Fibroblast of skin of left quadriceps (primary cell): ENCODE measurements at regions not wholly inside any gene's neighbourhood (a gene's known extent, or its start where the extent isn't known, plus 50 kb on each side); places are given as distances from the start of the nearest gene placed in this dataset.
A peak's percentile ranks its signal among the peaks of the same experiment; 100 is the strongest.
"Not testable (repeated sequence)": the region's sequence is repeated elsewhere in the genome, so short reads cannot be mapped to it uniquely, and the experiment has no call there.

Experiments used
- DNase-seq, 2 experiments: peaks; one replicate each; pipeline ENCODE4 v3.0.0-alpha.2; 2013; ENCODE audit warnings: low read depth in 2 of 2

DNA sequence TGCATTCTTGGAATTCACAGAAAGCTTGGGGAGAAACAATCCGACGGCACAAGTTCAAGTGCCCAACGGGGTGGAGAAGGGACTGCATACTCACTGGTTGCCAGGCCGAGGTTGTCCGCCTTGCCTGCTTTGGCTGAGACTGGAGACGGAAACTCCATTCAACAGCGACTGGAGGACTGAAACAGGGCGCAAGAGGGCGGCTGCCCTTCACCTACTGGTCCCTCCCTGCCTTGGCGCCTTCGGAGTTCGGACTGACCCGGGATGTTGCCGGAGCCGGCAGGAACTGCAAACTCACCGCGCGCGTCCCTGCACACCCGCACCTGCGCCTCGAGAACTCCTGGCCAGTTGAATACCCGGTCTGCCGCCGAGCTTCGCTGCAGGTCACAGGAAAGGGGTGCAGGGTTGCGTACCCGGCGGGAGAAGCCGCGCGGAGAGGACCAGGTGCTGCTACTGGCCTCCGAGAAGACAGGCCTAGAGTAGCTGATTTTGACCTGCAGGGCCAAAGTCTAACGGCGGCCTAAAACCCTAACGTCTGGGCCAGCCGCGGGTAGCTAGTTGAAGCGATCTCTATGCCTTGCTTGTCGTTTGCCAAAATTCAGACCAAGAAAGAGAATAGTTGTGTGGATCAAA lies 132.9 kb downstream of the FAM72B start:
- DNase-seq: not testable (repeated sequence)

DNA sequence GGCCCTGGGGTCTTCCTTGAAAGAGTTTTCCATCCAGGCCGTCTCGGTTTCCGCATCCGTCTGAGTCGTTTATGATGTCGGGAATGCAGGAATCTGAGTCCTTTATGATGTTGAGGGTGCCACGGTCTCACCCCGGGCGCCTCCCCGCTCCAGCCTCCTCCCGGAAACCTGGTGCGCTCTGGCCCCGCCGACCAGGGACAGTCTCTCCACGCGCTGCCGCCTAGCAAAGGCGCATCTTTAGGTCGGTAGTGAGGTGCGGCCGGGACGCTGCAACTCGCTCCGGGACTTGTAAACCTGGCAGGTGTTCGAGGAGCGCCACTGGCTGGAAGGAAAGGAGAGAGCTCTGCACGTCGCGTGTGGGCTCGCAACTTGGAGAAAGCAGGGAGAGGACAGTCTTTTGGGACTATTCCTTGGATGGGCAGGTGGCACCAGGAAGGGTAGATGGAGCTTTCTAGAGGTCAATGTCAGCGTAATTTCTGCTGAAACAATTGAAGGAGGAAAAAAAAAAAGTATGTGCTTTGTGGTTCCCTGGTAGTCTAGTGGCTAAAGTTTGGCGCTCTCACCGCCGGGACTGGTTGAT lies 132.0 kb downstream of the FAM72B start:
- not testable (repeated sequence) for DNase-seq

DNA sequence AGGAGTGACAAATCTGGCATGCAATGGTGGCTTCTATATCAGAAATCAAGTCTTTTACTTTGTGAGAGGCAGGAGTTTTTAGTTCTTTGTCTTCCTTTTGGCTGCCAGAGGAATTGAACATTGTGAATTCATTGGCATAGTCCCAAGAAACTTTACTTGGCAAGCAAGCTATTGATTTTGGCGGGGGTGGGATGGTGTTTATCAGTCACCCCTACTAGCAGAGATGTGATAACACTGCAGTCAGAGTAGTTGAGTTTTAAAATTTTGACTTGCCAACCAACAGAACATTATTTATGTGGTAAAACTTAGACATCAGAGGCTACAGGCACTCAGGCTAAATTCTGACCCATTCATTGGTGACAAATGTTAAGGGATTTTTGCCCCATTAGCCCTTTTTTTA lies 129.2 kb downstream of the FAM72B start:
- DNase-seq: not testable (repeated sequence)

DNA sequence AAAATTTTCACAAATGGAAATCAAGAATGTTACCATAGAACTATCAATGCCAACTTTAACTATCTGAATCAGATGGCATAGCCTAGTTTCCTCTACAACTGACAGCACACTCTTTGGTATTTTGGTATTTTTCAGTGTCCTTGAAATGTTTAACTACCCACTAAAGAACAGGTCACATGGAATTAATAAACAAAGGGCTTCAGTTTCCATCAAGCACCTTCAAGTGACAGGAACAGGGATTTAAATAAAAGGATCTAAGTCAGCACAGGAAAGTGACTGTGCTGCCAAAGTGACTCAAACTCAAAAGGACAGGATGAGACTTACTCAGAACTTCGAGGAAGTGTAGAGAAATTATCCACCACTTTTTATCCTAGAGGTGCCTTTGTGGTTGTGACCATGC lies 117.2 kb downstream of the FAM72B start:
- DNase-seq: not testable (repeated sequence)

DNA sequence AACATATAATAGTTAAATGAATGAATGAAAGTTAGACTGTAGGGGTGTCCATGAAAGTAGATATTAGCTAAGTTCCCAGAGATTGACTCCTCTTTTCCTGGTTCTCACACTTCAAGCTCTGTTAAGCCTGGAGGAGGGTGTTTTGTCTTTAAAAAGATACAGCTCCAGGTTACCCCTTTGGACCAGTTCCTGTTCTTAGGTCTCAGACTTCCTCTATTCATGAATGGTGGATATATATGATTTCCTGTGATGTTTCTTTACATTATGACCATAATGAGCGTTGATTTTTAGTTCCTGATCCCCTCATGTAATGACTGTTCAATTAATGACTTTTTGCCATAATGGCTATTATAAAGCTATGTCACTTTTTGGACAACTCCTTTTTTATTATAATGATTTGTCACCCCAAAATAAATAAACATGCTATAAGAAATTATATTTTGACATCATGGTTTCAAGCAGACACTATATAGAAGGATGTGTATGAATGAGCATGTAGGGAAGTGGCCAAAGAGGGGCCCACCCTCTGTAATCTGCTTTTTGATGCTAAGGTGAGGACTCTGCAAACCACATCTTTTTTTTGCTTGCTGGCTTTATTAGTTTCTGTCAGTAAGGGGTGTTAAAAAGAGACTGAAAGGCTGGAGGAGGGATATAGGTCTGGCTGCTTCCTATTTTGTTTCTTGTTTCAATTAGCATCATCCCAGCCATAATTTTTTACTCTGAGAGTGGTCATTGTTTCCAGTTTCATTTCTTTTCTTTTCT lies 115.2 kb downstream of the FAM72B start:
- DNase-seq: not testable (repeated sequence)

- DNase-seq: not testable (repeated sequence)
These were observed 110.3 kb downstream of the FAM72B start for GRCh38 chr1:121073852-121074251.

DNA sequence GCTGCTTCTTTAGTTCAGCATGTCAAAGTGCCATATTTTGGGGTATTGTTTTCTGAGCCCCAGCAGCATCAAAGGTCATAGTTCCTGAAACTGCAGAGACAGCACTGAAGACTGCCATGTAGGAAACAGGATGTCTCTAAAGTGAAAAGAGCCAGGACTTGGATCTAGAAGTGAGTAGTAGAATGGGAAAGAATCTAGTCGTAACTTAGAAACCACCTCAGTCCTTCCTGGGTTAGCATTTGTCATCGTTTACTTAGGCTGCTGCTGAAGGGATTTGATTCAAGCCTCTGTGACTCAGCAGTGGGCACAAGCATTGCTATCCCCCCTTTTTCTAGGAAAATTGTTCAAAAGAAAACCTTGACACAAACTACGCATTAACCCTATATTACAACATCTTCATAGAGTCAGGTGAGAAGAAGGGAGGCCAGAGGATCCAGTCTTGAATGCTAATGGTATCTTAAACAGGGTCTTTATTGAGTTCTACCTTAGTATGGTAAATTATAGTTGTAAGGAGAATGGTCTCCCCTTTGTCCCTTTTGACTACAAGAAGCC lies 108.8 kb downstream of the FAM72B start:
- DNase-seq: not testable (repeated sequence)

- not testable (repeated sequence) for DNase-seq
These were observed 107.5 kb downstream of the FAM72B start for GRCh38 chr1:121076674-121077073.

DNA sequence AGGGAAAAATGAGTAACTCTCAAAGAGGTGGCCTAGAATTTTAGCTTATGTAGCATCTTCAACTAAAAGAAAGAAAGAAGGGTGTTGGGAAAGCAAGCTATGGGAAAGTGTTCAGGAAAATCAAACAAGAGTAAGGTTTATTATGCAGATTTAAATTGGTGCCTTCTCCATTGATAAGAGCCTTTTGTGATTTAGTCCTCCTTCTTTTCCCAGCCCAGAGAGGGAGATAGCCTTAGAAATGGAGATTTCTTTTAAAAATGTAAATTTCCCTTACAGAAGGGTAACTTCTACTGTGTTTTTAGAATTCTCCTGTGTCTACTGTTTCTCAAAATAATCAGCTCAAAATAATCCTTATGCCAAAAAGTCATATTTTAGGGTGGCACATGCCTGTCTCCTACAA lies 104.5 kb downstream of the FAM72B start:
- DNase-seq: not testable (repeated sequence)

GRCh38 chr1:121080197-121080903 lies 103.8 kb downstream of the FAM72B start:
- not testable (repeated sequence) for DNase-seq

DNA sequence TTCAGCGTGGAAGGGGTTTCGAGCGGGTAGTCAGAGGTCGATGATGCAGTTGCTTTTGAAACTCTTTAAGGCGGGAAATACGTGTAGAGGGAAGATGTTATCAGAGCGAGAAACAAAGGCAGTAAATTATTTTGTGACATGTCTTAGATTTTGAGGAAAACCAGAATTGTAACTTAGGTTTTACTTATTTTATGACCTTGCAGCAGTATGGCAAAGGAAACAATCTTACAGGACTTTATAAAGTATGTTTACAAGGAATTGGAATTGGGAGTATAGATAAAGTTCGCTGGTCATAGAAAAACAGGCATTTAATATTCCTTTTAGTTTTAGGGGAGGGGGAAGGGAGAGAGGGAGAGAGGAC lies 103.3 kb downstream of the FAM72B start:
- not testable (repeated sequence) for DNase-seq

- DNase-seq: not testable (repeated sequence)
These were observed 102.4 kb downstream of the FAM72B start for GRCh38 chr1:121081625-121082199.

GRCh38 chr1:121082995-121083394 lies 101.1 kb downstream of the FAM72B start:
- DNase-seq: not testable (repeated sequence)

DNA sequence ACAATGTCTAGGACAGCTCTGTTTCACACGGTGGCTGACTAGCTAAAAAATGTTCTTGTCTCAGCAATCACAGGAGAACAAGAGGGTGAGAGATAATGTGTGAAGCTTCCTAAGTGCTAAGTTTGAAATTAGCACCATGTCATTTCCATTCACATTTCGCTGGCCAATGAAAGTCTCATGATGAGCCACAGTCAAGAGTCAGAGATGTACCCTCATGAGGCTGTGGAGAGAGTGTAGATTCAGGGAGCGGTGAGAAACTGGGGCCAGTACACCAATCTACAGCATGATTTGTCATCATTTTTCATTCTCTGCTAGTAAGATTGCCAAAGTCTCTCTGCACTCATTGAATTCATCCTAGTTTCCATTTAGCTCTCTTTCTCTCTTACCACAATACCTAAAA lies 97.9 kb downstream of the FAM72B start:
- DNase-seq: not testable (repeated sequence)

DNA sequence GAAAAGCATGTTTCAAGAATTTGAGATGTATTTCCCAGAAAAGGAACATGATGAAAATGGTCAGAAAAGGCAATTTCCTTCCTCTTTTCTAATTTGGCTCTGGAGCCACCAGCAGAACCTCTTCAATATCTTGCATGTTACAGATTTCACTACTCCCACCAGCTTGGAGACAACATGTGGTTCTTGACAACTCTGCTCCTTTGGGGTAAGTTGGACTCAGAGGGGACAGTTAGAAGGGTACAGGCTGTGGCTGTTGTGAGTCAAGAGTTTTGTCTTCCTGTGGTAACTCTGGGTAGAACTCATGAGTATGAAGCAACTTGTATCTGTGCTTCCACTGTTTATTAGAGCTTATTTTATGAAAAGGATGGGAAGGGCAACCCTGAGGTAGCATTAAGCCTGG lies 96.9 kb downstream of the FAM72B start:
- DNase-seq: not testable (repeated sequence)

GRCh38 chr1:121088568-121088967 lies 95.6 kb downstream of the FAM72B start:
- DNase-seq: not testable (repeated sequence)

DNA sequence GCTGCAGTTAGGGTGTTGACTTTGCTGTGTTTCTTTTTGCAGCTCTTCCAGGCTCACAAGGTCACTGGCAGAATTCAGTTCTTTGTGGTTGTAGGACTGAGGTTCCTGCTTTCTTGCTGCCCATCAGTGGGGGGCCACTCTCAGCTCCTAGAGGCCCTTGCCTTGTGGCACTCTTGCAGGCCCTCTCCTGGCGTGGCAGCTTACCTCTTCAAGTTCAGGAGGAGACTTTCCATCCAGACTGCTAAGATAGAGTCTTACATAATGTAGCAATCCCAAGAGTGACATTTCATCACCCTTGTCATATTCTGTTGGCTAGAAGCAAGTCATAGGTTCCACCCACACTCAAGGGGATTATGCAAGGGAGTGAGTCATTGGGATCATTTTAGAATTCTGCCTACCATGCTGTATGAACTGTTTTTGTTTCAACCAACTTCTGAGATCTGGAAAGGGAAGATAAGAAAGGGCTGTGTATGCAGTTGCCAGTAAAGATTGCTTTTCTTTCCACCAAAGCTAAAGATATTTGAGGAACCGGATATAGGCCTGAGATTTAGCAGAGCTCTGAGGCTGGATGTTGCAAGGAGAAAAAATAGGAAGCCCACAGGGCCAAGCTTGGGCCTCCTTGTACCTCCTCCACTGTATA lies 91.7 kb downstream of the FAM72B start:
- not testable (repeated sequence) for DNase-seq

- not testable (repeated sequence) for DNase-seq
These were observed 89.1 kb downstream of the FAM72B start for GRCh38 chr1:121095014-121095413.

DNA sequence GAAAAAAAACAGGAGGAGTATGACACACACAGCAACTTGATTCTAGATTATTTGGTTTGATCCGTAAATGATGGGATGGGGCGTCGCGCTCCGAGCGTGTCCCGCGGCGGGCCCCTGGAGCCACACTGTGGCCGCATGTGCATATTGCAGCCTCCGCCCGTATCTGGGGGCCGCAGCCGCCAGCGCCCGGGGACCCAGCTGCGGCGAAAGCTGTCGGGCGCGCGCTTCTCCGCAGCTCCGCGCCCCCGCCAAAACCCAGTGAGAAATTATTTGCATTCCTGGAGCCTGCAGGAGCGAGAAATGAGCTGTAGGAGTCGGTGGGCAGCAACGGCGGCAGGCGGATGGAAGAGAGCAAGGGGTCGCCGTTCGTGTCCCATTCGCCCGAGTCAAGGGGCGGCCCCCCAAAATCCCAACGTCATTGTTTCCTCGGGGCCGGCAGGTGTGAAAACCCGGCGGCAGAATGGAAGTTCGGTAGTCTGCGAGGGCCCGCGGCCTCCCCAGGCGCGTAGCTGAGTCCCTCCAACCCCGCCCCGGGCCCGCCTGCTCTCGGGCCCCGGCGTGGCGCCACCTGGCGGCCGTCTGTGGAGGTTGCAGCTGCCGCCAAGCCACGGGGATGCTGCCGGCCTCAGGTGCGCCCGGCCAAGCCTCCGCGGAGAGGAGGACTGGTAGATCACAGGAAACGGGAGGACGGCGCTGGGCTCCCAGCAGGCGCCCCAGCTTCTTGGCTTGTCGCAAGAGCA lies 86.8 kb downstream of the FAM72B start:
- DNase-seq: peak in 1 of 2 experiments; percentile 20

DNA sequence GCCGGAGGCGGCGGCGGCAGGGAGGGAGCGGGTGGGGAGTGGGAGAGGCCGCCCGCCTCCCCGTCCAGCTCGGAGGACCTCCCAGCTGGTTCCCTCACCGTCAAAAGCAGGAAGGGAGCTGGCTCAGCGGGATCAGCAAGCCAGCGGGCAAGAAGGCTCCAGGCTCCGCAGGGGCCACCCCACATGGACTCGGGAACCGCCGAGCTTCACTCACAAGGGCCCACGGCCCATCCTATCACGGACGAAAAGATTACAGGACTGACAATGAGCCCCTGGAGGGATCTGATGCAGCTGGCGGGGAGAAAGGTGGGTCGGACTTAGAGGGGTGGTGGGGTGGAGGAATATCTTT lies 86.3 kb downstream of the FAM72B start:
- DNase-seq: not testable (repeated sequence)
